AG10803 (cell line): ENCODE measurements at regions not wholly inside any gene's neighbourhood (a gene's known extent, or its start where the extent isn't known, plus 50 kb on each side); places are given as distances from the start of the nearest gene placed in this dataset.

Experiments used
- DNase-seq: peaks from one replicate; pipeline ENCODE4 v3.0.0; 2010; ENCODE audit warnings: low read depth
- H3K4me3 ChIP-seq: 2 replicates; pipeline ENCODE4 v1.5.1; 2011; ENCODE audit warnings: mild to moderate bottlenecking, low read length, control low read depth
- TF ChIP-seq, protein P1 (sequence below): conservative IDR thresholded peaks from 2 replicates; pipeline ENCODE4 v1.5.1; 2011; ENCODE audit warnings: mild to moderate bottlenecking, low read length, control low read depth, inconsistent platforms

GRCh38 chr18:33873112-33873511 is 295.1 kb downstream of the ASXL3 start:
- DNase-seq: no peak
- H3K4me3 ChIP-seq: no peak overlapping the region
- TF ChIP-seq, protein P1, sequence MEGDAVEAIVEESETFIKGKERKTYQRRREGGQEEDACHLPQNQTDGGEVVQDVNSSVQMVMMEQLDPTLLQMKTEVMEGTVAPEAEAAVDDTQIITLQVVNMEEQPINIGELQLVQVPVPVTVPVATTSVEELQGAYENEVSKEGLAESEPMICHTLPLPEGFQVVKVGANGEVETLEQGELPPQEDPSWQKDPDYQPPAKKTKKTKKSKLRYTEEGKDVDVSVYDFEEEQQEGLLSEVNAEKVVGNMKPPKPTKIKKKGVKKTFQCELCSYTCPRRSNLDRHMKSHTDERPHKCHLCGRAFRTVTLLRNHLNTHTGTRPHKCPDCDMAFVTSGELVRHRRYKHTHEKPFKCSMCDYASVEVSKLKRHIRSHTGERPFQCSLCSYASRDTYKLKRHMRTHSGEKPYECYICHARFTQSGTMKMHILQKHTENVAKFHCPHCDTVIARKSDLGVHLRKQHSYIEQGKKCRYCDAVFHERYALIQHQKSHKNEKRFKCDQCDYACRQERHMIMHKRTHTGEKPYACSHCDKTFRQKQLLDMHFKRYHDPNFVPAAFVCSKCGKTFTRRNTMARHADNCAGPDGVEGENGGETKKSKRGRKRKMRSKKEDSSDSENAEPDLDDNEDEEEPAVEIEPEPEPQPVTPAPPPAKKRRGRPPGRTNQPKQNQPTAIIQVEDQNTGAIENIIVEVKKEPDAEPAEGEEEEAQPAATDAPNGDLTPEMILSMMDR: no peak

GRCh38 chr18:33871363-33872025 is 293.5 kb downstream of the ASXL3 start:
- no peak for DNase-seq
- TF ChIP-seq, protein P1: no peak
- H3K4me3 ChIP-seq: no peak overlapping the region

- TF ChIP-seq, protein P1: no peak
- peak; percentile 2 for DNase-seq
- H3K4me3 ChIP-seq: no peak overlapping the region
Observed at GRCh38 chr18:33870059-33870458, 292.0 kb downstream of the ASXL3 start.

GRCh38 chr18:33866386-33866785 is 288.4 kb downstream of the ASXL3 start:
- TF ChIP-seq, protein P1: no peak
- no peak overlapping the region for H3K4me3 ChIP-seq
- no peak for DNase-seq

GRCh38 chr18:33863912-33864311 is 285.9 kb downstream of the ASXL3 start:
- no peak overlapping the region for H3K4me3 ChIP-seq
- TF ChIP-seq, protein P1: no peak
- no peak for DNase-seq

DNA sequence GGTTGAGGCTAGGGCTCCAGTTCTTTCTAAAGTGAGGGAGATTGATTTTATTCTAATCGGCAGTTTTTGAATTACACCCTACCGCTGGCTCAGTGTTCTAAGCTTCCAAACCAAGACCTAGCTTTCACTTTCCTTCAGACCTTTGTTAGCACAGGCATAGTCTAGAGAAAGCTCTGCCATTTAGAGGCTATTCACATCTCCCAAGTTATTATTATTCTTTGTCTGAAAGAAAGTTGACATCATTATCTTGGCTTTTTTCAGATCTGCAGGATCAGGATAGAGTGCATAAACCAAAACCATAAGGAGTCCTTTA is 276.8 kb downstream of the ASXL3 start:
- H3K4me3 ChIP-seq: no peak overlapping the region
- TF ChIP-seq, protein P1: no peak
- DNase-seq: no peak

- no peak for DNase-seq
- TF ChIP-seq, protein P1: no peak
- H3K4me3 ChIP-seq: no peak overlapping the region
Observed at GRCh38 chr18:33854086-33854826, 276.2 kb downstream of the ASXL3 start.
